GM10266 (cell line): ENCODE measurements at regions not wholly inside any gene's neighbourhood (a gene's known extent, or its start where the extent isn't known, plus 50 kb on each side); places are given as distances from the start of the nearest gene placed in this dataset.

Experiments used
- DNase-seq: peaks from one replicate; pipeline ENCODE4 v3.0.0; 2012; ENCODE audit errors: extremely low spot score
- TF ChIP-seq, protein P1 (sequence below): IDR thresholded peaks from 2 replicates; pipeline ENCODE4 v1.5.1; 2012; ENCODE audit warnings: mild to moderate bottlenecking, low read depth; ENCODE audit not compliant: control insufficient read depth, insufficient read depth; ENCODE audit errors: missing control alignments

DNA sequence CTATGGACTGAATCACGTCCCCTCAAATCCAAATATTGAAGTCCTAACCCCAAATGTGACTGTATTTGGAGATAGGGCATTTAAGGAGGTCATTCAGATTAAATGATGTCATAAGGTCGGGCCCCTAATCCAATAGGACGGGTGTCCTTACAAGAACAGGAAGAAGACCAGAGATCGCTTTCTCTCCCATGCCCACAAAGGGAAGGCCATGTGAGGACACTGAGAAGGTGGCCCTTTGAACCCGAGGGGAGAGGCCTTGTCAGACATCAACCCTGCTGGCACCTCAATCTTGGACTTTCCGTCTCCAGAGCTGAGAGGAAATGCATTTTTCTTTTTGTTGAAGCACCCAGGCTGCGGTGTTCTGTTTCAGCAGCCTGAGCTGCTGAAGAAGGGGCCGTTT, 72.3 kb upstream of the KLF6 start:
- no peak for DNase-seq
- TF ChIP-seq, protein P1, sequence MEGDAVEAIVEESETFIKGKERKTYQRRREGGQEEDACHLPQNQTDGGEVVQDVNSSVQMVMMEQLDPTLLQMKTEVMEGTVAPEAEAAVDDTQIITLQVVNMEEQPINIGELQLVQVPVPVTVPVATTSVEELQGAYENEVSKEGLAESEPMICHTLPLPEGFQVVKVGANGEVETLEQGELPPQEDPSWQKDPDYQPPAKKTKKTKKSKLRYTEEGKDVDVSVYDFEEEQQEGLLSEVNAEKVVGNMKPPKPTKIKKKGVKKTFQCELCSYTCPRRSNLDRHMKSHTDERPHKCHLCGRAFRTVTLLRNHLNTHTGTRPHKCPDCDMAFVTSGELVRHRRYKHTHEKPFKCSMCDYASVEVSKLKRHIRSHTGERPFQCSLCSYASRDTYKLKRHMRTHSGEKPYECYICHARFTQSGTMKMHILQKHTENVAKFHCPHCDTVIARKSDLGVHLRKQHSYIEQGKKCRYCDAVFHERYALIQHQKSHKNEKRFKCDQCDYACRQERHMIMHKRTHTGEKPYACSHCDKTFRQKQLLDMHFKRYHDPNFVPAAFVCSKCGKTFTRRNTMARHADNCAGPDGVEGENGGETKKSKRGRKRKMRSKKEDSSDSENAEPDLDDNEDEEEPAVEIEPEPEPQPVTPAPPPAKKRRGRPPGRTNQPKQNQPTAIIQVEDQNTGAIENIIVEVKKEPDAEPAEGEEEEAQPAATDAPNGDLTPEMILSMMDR, result no peak

- DNase-seq, result no peak
- TF ChIP-seq, protein P1, result no peak
Measured at GRCh38 chr10:3856593-3856992, 71.6 kb upstream of the KLF6 start.

- DNase-seq, result no peak
- TF ChIP-seq, protein P1, result no peak
Measured at GRCh38 chr10:3853547-3854303, 68.7 kb upstream of the KLF6 start.

DNA sequence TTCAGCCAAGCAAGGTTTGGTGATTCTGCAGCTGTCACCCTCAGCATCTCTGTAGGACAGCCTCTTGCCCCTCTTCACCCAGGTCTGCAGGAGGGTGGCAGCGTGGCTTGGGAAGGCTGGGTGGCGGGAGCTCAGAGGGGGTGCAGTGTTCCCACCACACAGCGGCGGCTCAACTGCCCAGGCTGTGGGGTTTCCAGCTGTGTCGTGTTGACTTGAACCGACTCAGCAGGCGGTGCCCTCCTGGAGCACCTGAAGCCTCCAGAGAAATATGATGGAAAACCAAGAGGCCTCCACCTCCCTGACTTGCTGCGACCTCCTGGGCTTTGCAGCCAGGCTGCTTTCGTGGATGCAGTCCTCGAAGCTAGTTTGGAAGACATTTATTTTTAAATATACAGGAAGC, 68.0 kb upstream of the KLF6 start:
- DNase-seq, result no peak
- TF ChIP-seq, protein P1, result no peak

- peak; percentile 53 for DNase-seq
- TF ChIP-seq, protein P1, result no peak
Measured at GRCh38 chr10:3852147-3852904, 67.3 kb upstream of the KLF6 start.

DNA sequence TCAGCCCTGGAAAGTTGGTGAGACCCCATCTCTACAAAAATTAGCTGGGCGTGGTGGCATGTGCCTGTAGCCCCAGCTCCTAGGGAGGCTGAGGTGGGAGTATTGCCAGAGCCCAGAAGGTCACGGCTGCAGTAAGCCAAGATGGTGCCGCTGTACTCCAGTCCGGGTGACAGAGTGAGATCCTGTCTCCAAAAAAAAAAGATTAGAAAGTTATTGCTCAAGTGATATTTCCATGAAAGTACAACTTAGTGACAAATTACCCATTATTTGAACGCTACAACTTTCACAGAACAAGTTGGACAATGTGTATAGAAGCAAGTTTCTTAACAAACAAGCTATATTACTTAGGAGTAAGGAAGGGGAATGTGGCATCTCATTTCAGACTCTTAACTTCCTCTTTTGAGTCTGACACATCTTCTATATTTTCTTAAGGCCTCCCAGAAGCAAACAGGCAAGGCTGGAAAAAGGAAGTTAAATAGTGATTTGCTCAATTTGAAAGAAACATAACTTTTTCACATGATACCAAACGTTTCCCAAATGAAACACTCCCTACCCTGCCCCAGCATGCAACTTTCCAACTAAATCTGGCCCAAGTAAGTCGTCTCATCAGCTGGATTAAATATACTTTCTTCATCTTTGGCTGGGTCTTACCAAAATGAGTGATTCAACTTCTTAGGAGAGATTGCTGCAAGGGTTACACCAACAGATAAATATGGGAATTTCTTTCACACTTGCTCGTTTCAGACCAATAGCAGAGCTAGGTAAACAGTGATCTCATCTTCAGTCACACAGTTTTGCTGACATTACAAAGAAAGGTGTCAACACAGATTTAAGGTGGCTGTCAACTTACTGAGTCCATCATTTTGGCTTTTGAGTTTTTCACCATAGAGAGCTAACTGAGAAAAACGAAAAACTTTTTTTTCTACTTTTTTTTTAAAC, 66.3 kb upstream of the KLF6 start:
- TF ChIP-seq, protein P1, result no peak
- DNase-seq, result no peak
